Kidney (tissue), 13 donors: ENCODE measurements at regions not wholly inside any gene's neighbourhood (a gene's known extent, or its start where the extent isn't known, plus 50 kb on each side); places are given as distances from the start of the nearest gene placed in this dataset.
"Not testable (repeated sequence)": the region's sequence is repeated elsewhere in the genome, so short reads cannot be mapped to it uniquely, and the experiment has no call there.

ENCODE experiments used
- DNase-seq, 5 donors: peaks; one replicate each; pipeline ENCODE4 v3.0.0-alpha.2; 2013 to 2020
- FAIRE-seq: peaks from 2 replicates; lab custom pipeline; 2012; peaks lifted over from hg19 to GRCh38; lab: Jason Lieb, UNC
- H3K27ac ChIP-seq, 2 donors: one replicate each; pipeline ENCODE4 v1.7.0; 2013; ENCODE audit warnings: low read depth in 2 of 2, low read length in 2 of 2, inconsistent platforms in 1 of 2
- H3K27me3 ChIP-seq: one replicate; pipeline ENCODE4 v1.7.1; 2013; ENCODE audit warnings: low read length, inconsistent platforms; ENCODE audit not compliant: control insufficient read depth, insufficient read depth
- H3K36me3 ChIP-seq, 3 donors: one replicate each; pipeline versions ENCODE4 v1.7.0 to v1.7.1; 2013; ENCODE audit warnings: low read length in 3 of 3, control low read depth in 1 of 3, inconsistent platforms in 1 of 3; ENCODE audit not compliant: insufficient read depth in 3 of 3, control insufficient read depth in 2 of 3
- H3K4me1 ChIP-seq, 3 donors: one replicate each; pipeline versions ENCODE4 v1.7.0 to v1.7.1; 2013; ENCODE audit warnings: low read length in 3 of 3, inconsistent platforms in 1 of 3, low read depth in 1 of 3; ENCODE audit not compliant: control insufficient read depth in 2 of 3, insufficient read depth in 2 of 3
- H3K4me3 ChIP-seq, 3 donors: one replicate each; pipeline versions ENCODE4 v1.7.0 to v1.8.1; 2013; ENCODE audit warnings: low read length in 3 of 3, control low read depth in 1 of 3, inconsistent platforms in 1 of 3
- H3K9ac ChIP-seq, 3 donors: one replicate each; pipeline versions ENCODE4 v1.7.0 to v1.7.1; 2013; ENCODE audit warnings: low read length in 3 of 3, control low read depth in 1 of 3, inconsistent platforms in 1 of 3
- H3K9me3 ChIP-seq, 3 donors: one replicate each; pipeline versions ENCODE4 v1.7.0 to v1.7.1; 2013; ENCODE audit warnings: low read length in 3 of 3, control low read depth in 1 of 3, inconsistent platforms in 1 of 3; ENCODE audit not compliant: control insufficient read depth in 2 of 3, insufficient read depth in 1 of 3
- intact Hi-C: fragments of 100-400 bp; cut with DNase I; formaldehyde crosslinking; loops from one replicate; pipeline ENCODE4 v1.11.1; 2022
- TF ChIP-seq, protein P1 (sequence below): IDR thresholded peaks from 3 replicates; pipeline ENCODE4 v1.5.1; 2012; ENCODE audit warnings: mild to moderate bottlenecking, moderate library complexity, borderline replicate concordance; ENCODE audit not compliant: insufficient read depth; ENCODE audit errors: extremely low read depth
- donor health status: control.
- donor health status: control.
- donor health status: control.
- donor health status: control.
- donor health status: control.
- donor health status: DM: yes; HTN: yes; CAD: no.
- donor health status: Normal renal cell carcinoma (clear cell type).

DNA sequence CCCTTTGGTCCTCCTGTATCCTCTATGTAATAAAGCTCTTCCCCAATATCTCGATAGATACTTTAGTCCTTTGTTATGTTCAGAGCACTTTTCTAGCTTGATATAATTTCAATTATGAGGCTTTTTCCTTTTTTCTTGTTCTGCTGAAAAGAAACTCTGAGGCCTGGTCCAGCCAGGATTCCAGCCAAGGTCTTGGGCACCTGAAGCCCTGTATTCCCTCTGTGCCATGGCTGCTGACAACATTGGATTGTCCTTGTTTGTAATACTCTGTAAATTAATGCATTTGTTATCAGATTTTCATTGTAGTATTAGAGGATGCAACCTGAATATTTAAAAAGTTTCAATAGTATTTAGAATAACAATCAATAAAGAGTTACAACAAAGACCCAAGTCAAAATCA is 67.9 kb upstream of the ADAMTS5 start:
- no peaks in the 10 kb centered on the region for H3K9me3 ChIP-seq
- no peaks in the 10 kb centered on the region for H3K4me1 ChIP-seq
- TF ChIP-seq, protein P1, sequence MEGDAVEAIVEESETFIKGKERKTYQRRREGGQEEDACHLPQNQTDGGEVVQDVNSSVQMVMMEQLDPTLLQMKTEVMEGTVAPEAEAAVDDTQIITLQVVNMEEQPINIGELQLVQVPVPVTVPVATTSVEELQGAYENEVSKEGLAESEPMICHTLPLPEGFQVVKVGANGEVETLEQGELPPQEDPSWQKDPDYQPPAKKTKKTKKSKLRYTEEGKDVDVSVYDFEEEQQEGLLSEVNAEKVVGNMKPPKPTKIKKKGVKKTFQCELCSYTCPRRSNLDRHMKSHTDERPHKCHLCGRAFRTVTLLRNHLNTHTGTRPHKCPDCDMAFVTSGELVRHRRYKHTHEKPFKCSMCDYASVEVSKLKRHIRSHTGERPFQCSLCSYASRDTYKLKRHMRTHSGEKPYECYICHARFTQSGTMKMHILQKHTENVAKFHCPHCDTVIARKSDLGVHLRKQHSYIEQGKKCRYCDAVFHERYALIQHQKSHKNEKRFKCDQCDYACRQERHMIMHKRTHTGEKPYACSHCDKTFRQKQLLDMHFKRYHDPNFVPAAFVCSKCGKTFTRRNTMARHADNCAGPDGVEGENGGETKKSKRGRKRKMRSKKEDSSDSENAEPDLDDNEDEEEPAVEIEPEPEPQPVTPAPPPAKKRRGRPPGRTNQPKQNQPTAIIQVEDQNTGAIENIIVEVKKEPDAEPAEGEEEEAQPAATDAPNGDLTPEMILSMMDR, result no peak
- no peak overlapping the region for H3K27ac ChIP-seq
- DNase-seq (no peak), FAIRE-seq (no peak)
- intact Hi-C loops, result no loop called here
- no peaks in the 10 kb centered on the region for H3K36me3 ChIP-seq
- no peaks in the 10 kb centered on the region for H3K27me3 ChIP-seq
- no peak overlapping the region for H3K4me3 ChIP-seq
- no peak overlapping the region for H3K9ac ChIP-seq

DNA sequence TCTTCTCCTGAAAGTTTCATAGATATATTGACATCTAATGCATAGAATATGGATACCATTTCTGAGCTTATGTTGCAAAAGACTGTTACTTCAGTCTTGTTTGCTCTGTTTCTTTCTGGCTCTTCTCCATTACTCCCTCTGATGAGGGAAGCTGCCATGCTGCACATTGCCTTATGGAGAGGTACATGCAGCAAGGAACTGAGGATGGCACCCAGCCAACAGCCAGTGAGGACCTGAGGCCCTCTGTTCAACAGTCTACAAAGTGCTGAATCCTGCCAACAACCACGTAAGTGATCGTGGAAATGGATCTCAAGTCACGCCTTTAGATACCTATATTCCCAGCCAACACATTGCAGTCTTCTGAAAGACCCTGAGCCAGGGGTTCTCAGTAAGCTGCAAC is 66.6 kb upstream of the ADAMTS5 start:
- Histone ChIP-seq H3K9ac (no peak overlapping the region), H3K36me3 (no peaks in the 10 kb centered on the region), H3K27ac (no peak overlapping the region), H3K4me1 (no peaks in the 10 kb centered on the region), H3K9me3 (no peaks in the 10 kb centered on the region), H3K4me3 (no peak overlapping the region), H3K27me3 (no peaks in the 10 kb centered on the region)
- DNase-seq (no peak), FAIRE-seq (no peak)
- TF ChIP-seq, protein P1, result no peak
- intact Hi-C loops, result no loop called here

DNA sequence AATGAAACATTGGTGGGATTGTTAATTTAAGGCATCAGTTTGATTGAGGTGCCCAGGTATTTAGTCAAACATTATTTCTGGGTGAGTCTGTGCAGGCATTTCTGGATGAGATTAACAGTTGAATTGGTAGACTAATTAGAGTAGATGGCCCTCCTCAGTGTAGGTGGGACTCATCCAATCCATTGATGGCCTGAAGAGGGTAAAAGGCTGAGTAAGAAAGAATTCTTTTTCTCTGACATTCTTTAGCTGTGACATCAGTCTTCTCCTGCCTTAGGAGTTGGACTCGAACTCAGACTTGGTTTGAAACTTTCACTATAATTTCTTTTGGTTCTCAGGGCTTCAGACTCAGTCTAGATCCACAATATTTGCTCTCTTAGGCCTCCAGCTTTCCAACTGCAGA is 59.6 kb upstream of the ADAMTS5 start:
- FAIRE-seq (no peak), DNase-seq (no peak)
- TF ChIP-seq, protein P1, result no peak
- H3K27me3 ChIP-seq, result no peaks in the 10 kb centered on the region
- H3K9me3 ChIP-seq, result no peaks in the 10 kb centered on the region
- H3K27ac ChIP-seq, result no peak overlapping the region
- H3K4me1 ChIP-seq, result no peaks in the 10 kb centered on the region
- no peak overlapping the region for H3K4me3 ChIP-seq
- H3K9ac ChIP-seq, result no peak overlapping the region
- no peaks in the 10 kb centered on the region for H3K36me3 ChIP-seq
- intact Hi-C loops, result no loop called here

DNA sequence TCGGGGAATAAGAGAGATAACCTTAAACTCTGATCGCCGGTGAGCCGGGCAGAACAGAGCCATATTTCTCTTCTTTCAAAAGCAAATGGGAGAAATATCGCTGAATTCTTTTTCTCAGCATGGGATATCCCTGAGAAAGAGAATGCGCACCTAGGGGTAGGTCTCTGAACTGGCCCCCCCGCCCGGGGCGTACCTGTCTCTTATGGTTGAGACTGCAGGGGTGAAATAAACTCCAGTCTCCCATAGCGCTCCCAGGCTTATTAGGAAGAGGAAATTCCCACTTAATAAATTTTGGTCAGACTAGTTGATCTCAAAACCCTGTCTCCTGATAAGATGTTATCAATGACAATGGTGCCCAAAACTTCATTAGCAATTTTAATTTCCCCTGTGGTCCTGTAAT is 58.8 kb upstream of the ADAMTS5 start:
- not testable (repeated sequence) for FAIRE-seq

More for the DNA sequence above, 58.8 kb upstream of the ADAMTS5 start:
- H3K36me3 ChIP-seq, DNase-seq, intact Hi-C loops, H3K27me3 ChIP-seq, H3K27ac ChIP-seq, H3K4me3 ChIP-seq, H3K9ac ChIP-seq, H3K9me3 ChIP-seq, H3K4me1 ChIP-seq: not testable (repeated sequence)
